Breast epithelium (tissue), 4 donors: ENCODE measurements at regions not wholly inside any gene's neighbourhood (a gene's known extent, or its start where the extent isn't known, plus 50 kb on each side); places are given as distances from the start of the nearest gene placed in this dataset.

ENCODE experiments used
- DNase-seq, 2 donors: peaks; one replicate each; pipeline ENCODE4 v3.0.0-alpha.2; 2019; ENCODE audit warnings: low spot score in 2 of 2
- H3K27ac ChIP-seq, 2 donors: fragments of 200-600 bp; sonication (generic) in 1 of 2; one replicate each; pipeline ENCODE4 v1.5.1; 2016 to 2019; ENCODE audit warnings: mild to moderate bottlenecking in 1 of 2
- H3K27me3 ChIP-seq, 2 donors: fragments of 200-600 bp; sonication (generic) in 1 of 2; one replicate each; pipeline versions ENCODE4 v1.5.1 to v1.6.0; 2017 to 2019; ENCODE audit warnings: control low read depth in 1 of 2, mild to moderate bottlenecking in 1 of 2
- H3K36me3 ChIP-seq: fragments of 200-600 bp; one replicate; pipeline ENCODE4 v1.5.1; 2019
- H3K4me1 ChIP-seq, 2 donors: fragments of 200-600 bp; sonication (generic); one replicate each; pipeline ENCODE4 v1.5.1; 2016 to 2019; ENCODE audit warnings: control low read depth in 1 of 2
- H3K4me3 ChIP-seq, 3 donors: fragments of 200-600 bp; sonication (generic); 1 replicate in 2 of 3; 2 replicates in 1 of 3; pipeline ENCODE4 v1.5.1; 2016 to 2019; ENCODE audit warnings: mild to moderate bottlenecking in 3 of 3, moderate library complexity in 2 of 3
- H3K9me3 ChIP-seq, 2 donors: fragments of 200-600 bp; sonication (generic) in 1 of 2; one replicate each; pipeline ENCODE4 v1.5.1; 2016 to 2019; ENCODE audit warnings: control low read depth in 1 of 2
- POLR2A ChIP-seq: fragments of 450-650 bp; IDR thresholded peaks from one replicate; pipeline ENCODE4 v1.6.1; 2016; ENCODE audit warnings: antibody characterized with exemption, mild to moderate bottlenecking, moderate library complexity
- POLR2AphosphoS5 ChIP-seq, 3 donors: sonication (generic); formaldehyde crosslinking; IDR thresholded peaks; one replicate each; pipeline ENCODE4 v1.6.1; 2017; ENCODE audit warnings: antibody characterized with exemption in 3 of 3
- intact Hi-C: fragments of 100-400 bp; cut with DNase I; formaldehyde crosslinking; loops from one replicate; pipeline ENCODE4 v1.15.1; 2023; ENCODE audit warnings: low total_unique reads
- TF ChIP-seq, protein P1 (sequence below), 3 donors: fragments of 450-650 bp; IDR thresholded peaks; one replicate each; pipeline ENCODE4 v1.5.1; 2016 to 2017; ENCODE audit warnings: antibody characterized with exemption in 3 of 3, mild to moderate bottlenecking in 3 of 3, moderate library complexity in 3 of 3

DNA sequence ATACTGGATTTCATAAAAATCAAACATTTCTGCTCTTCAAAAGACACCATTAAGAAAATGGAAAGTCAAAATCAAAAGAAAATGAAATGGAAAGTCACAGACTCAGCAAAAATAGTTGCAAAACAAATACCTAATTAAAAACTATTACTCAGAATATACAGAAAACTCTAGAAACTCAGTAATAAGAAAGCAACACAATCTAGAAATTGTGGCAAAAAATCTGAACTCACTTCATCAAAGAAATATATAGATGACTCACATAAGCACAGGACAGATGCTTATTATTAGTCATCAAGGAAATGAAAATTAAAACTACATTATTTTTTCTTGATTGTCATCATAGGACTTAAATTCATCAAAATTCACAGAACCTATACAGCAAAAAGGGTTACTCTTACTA, 430.0 kb downstream of the SHQ1 start:
- Histone ChIP-seq H3K27me3 (no peaks in the 10 kb centered on the region), H3K27ac (no peak overlapping the region), H3K9me3 (peaks cover 0 to 15% of the 10 kb centered on the region in 2 donors), H3K36me3 (no peaks in the 10 kb centered on the region), H3K4me1 (no peaks in the 10 kb centered on the region), H3K4me3 (no peak overlapping the region)
- intact Hi-C loops = no loop called here
- no peak for DNase-seq
- no peak for TF ChIP-seq POLR2AphosphoS5 (IDR thresholded peaks at IDR 0.05)
- TF ChIP-seq, protein P1, sequence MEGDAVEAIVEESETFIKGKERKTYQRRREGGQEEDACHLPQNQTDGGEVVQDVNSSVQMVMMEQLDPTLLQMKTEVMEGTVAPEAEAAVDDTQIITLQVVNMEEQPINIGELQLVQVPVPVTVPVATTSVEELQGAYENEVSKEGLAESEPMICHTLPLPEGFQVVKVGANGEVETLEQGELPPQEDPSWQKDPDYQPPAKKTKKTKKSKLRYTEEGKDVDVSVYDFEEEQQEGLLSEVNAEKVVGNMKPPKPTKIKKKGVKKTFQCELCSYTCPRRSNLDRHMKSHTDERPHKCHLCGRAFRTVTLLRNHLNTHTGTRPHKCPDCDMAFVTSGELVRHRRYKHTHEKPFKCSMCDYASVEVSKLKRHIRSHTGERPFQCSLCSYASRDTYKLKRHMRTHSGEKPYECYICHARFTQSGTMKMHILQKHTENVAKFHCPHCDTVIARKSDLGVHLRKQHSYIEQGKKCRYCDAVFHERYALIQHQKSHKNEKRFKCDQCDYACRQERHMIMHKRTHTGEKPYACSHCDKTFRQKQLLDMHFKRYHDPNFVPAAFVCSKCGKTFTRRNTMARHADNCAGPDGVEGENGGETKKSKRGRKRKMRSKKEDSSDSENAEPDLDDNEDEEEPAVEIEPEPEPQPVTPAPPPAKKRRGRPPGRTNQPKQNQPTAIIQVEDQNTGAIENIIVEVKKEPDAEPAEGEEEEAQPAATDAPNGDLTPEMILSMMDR (IDR thresholded peaks at IDR 0.05) = no peak
- TF ChIP-seq POLR2A = no peak

DNA sequence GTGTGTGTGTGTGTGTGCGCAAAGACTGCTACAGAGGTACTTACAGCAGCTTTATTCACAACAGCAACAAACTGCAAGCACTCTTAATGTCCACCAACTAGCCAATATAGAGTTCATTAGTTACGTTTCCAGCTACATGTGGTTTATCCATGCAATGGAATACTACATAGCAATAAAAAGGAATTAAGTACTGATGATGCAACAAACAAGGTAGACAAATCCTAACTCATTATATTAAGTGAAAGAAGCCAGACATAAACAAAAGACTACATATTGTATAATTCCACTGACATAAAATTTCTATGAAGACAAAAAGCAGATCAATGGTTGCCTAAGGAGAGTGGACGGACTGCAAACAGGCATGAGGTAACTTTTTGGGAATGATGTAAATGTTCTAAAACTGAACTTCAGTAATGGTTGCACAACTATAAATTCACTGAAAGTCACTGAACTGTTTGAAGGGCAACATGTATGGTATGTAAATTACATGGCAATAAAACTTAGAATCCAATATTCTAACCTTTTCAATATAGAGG, 433.7 kb downstream of the SHQ1 start:
- intact Hi-C loops = no loop called here
- TF ChIP-seq POLR2A = no peak
- no peak for TF ChIP-seq POLR2AphosphoS5 (IDR thresholded peaks at IDR 0.05)
- TF ChIP-seq, protein P1 (IDR thresholded peaks at IDR 0.05) = no peak

DNA sequence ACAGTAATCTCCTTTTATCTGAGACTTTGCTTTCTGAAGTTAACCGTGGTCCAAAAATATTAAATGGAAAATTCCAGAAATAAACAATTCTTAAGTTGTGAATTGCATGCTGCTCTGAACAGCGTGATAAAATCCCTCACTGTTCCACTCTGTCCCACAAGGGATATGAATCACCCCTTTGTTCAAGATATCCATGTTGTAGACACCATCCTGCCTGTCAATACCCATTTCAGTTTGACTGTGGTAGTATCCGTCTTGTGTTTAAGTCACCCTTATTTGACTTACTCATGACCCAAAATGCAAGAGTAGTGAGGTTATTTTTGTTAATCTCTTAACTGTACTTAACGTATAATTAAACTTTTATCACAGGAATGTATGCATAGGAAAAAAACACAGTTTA, 435.0 kb downstream of the SHQ1 start:
- no peaks in the 10 kb centered on the region for H3K27me3 ChIP-seq
- no peaks in the 10 kb centered on the region for H3K9me3 ChIP-seq
- no peaks in the 10 kb centered on the region for H3K36me3 ChIP-seq
- DNase-seq = no peak
- intact Hi-C loops = no loop called here
- no peak overlapping the region for H3K4me3 ChIP-seq
- TF ChIP-seq POLR2AphosphoS5 (IDR thresholded peaks at IDR 0.05) (no peak), POLR2A (no peak)
- TF ChIP-seq, protein P1 (IDR thresholded peaks at IDR 0.05) = no peak
- no peak overlapping the region for H3K27ac ChIP-seq
- no peaks in the 10 kb centered on the region for H3K4me1 ChIP-seq

More for the DNA sequence above, 433.7 kb downstream of the SHQ1 start:
- Histone ChIP-seq H3K27me3 (no peaks in the 10 kb centered on the region), H3K36me3 (no peaks in the 10 kb centered on the region), H3K4me1 (no peaks in the 10 kb centered on the region), H3K9me3 (no peaks in the 10 kb centered on the region), H3K4me3 (no peak overlapping the region), H3K27ac (no peak overlapping the region)
- DNase-seq = no peak

DNA sequence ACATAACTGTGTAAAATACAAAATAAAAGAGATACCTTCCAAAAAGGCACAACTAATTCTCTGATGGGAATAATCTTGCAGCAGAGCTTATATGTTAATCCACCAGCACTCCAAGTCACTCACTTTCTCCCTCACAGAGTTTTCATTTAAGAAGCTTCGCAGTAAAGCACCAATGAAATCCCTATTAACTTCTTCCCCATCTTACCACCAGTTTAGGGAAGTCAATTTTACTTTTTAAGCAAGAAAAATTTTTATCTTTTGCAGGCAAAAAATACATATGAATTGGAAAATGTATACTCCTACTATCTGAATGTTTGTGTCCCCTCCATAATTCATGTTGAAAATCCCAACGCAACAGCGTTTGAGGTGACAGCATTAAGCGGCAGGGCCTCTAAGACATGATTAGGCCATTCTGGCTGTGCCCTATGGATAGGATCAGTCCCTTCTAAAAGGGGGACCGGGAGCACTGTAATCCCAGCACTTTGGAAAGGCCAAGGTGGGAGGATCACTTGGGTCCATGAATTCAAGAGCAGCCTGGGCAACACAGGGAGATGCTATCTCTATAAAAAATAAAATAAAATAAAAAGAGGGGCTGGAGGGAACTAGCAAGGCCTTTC, 435.8 kb downstream of the SHQ1 start:
- Histone ChIP-seq H3K27me3 (no peaks in the 10 kb centered on the region), H3K27ac (no peak overlapping the region), H3K36me3 (no peaks in the 10 kb centered on the region), H3K9me3 (no peaks in the 10 kb centered on the region), H3K4me3 (no peak overlapping the region), H3K4me1 (peaks cover 0 to 1% of the 10 kb centered on the region in 2 donors)
- no peak for DNase-seq
- intact Hi-C loops = no loop called here
- no peak for TF ChIP-seq POLR2A
- TF ChIP-seq, protein P1 (IDR thresholded peaks at IDR 0.05) = no peak
- TF ChIP-seq POLR2AphosphoS5 (IDR thresholded peaks at IDR 0.05) = no peak

DNA sequence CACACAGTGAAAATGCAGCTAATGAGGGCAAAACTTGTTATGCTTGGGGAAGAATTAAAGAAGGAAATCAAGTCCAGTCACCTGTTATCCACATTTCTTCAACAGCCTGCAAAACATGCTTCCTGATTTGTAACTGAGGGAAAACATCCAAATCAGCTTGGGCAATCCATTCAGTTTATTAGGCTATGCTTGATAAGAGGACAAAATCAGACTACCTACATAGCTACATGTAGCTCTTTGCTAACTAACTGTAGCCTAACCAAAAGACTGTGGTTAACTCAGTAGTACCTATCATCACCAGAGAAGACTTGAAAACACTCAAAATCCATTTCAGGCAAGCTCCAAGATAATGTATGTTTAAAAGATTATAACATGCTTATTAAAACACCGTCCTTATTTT, 436.4 kb downstream of the SHQ1 start:
- Histone ChIP-seq H3K27ac (no peak overlapping the region), H3K4me1 (peaks cover 0 to 6% of the 10 kb centered on the region in 2 donors), H3K36me3 (no peaks in the 10 kb centered on the region), H3K9me3 (no peaks in the 10 kb centered on the region), H3K4me3 (no peak overlapping the region), H3K27me3 (no peaks in the 10 kb centered on the region)
- intact Hi-C loops = no loop called here
- TF ChIP-seq POLR2A (no peak), POLR2AphosphoS5 (IDR thresholded peaks at IDR 0.05) (no peak)
- TF ChIP-seq, protein P1 (IDR thresholded peaks at IDR 0.05) = no peak
- DNase-seq = no peak
